SU-DHL-6 (cell line): ENCODE measurements at regions not wholly inside any gene's neighbourhood (a gene's known extent, or its start where the extent isn't known, plus 50 kb on each side); places are given as distances from the start of the nearest gene placed in this dataset.

Source experiments
- H2AFZ ChIP-seq: fragments of 200-600 bp; sonication (generic); 2 replicates; pipeline ENCODE4 v1.6.1; 2014; ENCODE audit warnings: low read depth, mild to moderate bottlenecking, moderate library complexity, mixed read lengths, antibody characterized with exemption, low read length; ENCODE audit not compliant: severe bottlenecking
- H3F3A ChIP-seq: fragments of 200-600 bp; shearing (Covaris generic); 2 replicates; pipeline ENCODE4 v1.6.0; 2016; ENCODE audit warnings: antibody characterized with exemption, mild to moderate bottlenecking; ENCODE audit not compliant: insufficient read depth
- H3K27ac ChIP-seq: fragments of 200-600 bp; sonication (generic); 2 replicates; pipeline ENCODE4 v1.5.1; 2016; ENCODE audit warnings: low read depth, mild to moderate bottlenecking, low read length, moderate library complexity, mixed read lengths
- H3K27me3 ChIP-seq: fragments of 200-600 bp; sonication (generic), shearing (Covaris generic); 2 replicates; pipeline ENCODE4 v1.6.0; 2014; ENCODE audit warnings: mild to moderate bottlenecking, low read length
- H3K36me3 ChIP-seq: fragments of 200-600 bp; sonication (generic); 2 replicates; pipeline ENCODE4 v1.6.1; 2014; ENCODE audit warnings: mild to moderate bottlenecking, low read length, mixed read lengths
- H3K4me2 ChIP-seq: fragments of 300-600, 200-600 bp; shearing (Covaris generic), sonication (generic); 2 replicates; pipeline ENCODE4 v1.6.0; 2014; ENCODE audit warnings: low read length, low read depth, mild to moderate bottlenecking; ENCODE audit not compliant: poor library complexity, severe bottlenecking
- H3K4me3 ChIP-seq: fragments of 200-600 bp; sonication (generic); 2 replicates; pipeline ENCODE4 v1.5.1; 2014; ENCODE audit warnings: antibody characterized with exemption, low read length, mild to moderate bottlenecking, mixed read lengths; ENCODE audit not compliant: insufficient read depth, poor library complexity, severe bottlenecking
- H3K79me2 ChIP-seq: fragments of 200-600 bp; sonication (generic); 2 replicates; pipeline ENCODE4 v1.6.1; 2014; ENCODE audit warnings: mild to moderate bottlenecking, low read length, moderate library complexity; ENCODE audit not compliant: insufficient read depth
- H3K9ac ChIP-seq: fragments of 200-600 bp; sonication (generic); 2 replicates; pipeline ENCODE4 v1.7.0; 2014; ENCODE audit warnings: mild to moderate bottlenecking, low read length
- H3K9me2 ChIP-seq: fragments of 200-600 bp; sonication (generic); replicated peaks from 2 replicates; pipeline ENCODE4 v1.6.1; 2014; ENCODE audit warnings: low read length; ENCODE audit not compliant: insufficient read depth
- H3K9me3 ChIP-seq: fragments of 200-600 bp; sonication (generic); 2 replicates; pipeline ENCODE4 v1.6.1; 2014; ENCODE audit warnings: low read length, mixed read lengths; ENCODE audit not compliant: insufficient read depth
- H4K20me1 ChIP-seq: fragments of 200-600 bp; sonication (generic); 2 replicates; pipeline ENCODE4 v1.6.1; 2014; ENCODE audit warnings: low read depth, mild to moderate bottlenecking, antibody characterized with exemption, low read length, moderate library complexity, mixed read lengths
- EZH2phosphoT487 ChIP-seq: fragments of 200-600 bp; sonication (generic), shearing (Covaris generic); conservative IDR thresholded peaks from 2 replicates; pipeline ENCODE4 v1.6.1; 2018; ENCODE audit warnings: mild to moderate bottlenecking, antibody characterized with exemption, low read length, moderate library complexity, mixed read lengths
- TF ChIP-seq, protein P1 (sequence below): fragments of 200-600 bp; sonication (generic); IDR thresholded peaks from one replicate; pipeline ENCODE4 v1.5.1; 2017; ENCODE audit warnings: antibody characterized with exemption, mild to moderate bottlenecking, low read length, moderate library complexity; ENCODE audit not compliant: insufficient read depth, poor library complexity, severe bottlenecking

DNA sequence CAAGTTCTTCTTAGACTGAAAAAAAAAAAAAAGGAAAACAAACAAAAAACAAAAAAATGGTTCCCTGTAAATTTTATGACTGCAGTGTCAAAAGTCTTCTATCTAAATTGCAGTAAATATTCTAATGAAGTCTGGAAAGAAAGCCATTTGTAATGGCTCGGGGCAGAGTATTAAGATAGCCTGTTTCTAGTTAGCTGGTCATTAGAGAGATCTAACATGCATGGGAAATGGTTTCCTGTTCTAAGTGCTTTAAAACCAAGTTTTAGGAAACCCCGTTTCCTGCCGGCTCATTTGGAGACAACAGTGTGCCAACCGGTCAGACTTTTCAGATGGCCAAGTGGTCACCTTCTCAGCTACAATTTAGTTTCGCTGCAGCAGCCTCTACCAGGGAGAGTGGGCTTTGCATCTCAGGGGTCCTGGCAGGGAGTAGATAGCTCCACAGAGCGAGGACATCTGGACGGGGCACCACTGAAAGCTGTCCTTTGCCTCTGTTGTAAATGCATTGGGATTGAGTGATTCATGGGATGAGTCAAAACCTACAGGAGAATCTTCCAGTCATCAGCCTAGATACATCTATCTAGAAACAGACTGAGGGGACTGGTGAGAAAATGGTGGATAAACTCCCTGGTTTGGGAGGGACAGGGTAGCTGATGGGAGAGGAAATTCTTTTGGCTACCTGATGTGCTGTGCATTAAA is 473.2 kb upstream of the SALL1 start:
- Histone ChIP-seq H4K20me1 (no peaks in the 10 kb centered on the region), H3F3A (no peaks in the 10 kb centered on the region), H3K9me2 (no peaks in the 10 kb centered on the region), H3K36me3 (no peaks in the 10 kb centered on the region), H3K79me2 (no peaks in the 10 kb centered on the region), H3K27ac (no peak overlapping the region), H3K9ac (no peak overlapping the region), H3K4me3 (no peak overlapping the region), H3K27me3 (no peaks in the 10 kb centered on the region), H2AFZ (no peak overlapping the region), H3K9me3 (no peaks in the 10 kb centered on the region), H3K4me2 (no peak overlapping the region)
- TF ChIP-seq, protein P1, sequence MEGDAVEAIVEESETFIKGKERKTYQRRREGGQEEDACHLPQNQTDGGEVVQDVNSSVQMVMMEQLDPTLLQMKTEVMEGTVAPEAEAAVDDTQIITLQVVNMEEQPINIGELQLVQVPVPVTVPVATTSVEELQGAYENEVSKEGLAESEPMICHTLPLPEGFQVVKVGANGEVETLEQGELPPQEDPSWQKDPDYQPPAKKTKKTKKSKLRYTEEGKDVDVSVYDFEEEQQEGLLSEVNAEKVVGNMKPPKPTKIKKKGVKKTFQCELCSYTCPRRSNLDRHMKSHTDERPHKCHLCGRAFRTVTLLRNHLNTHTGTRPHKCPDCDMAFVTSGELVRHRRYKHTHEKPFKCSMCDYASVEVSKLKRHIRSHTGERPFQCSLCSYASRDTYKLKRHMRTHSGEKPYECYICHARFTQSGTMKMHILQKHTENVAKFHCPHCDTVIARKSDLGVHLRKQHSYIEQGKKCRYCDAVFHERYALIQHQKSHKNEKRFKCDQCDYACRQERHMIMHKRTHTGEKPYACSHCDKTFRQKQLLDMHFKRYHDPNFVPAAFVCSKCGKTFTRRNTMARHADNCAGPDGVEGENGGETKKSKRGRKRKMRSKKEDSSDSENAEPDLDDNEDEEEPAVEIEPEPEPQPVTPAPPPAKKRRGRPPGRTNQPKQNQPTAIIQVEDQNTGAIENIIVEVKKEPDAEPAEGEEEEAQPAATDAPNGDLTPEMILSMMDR: no peak
- TF ChIP-seq EZH2phosphoT487: no peak

GRCh38 chr16:51621610-51622009 is 470.5 kb upstream of the SALL1 start:
- Histone ChIP-seq H3K9me3 (no peaks in the 10 kb centered on the region), H3F3A (no peaks in the 10 kb centered on the region), H3K27ac (no peak overlapping the region), H3K27me3 (no peaks in the 10 kb centered on the region), H3K9me2 (no peaks in the 10 kb centered on the region), H3K4me3 (no peak overlapping the region), H3K79me2 (no peaks in the 10 kb centered on the region), H3K4me2 (no peak overlapping the region), H3K36me3 (no peaks in the 10 kb centered on the region), H3K9ac (no peak overlapping the region), H2AFZ (no peak overlapping the region), H4K20me1 (no peaks in the 10 kb centered on the region)
- TF ChIP-seq, protein P1: no peak
- no peak for TF ChIP-seq EZH2phosphoT487

GRCh38 chr16:51615141-51615540 is 464.1 kb upstream of the SALL1 start:
- Histone ChIP-seq H3K9me2 (no peaks in the 10 kb centered on the region), H3K79me2 (no peaks in the 10 kb centered on the region), H3K27me3 (no peaks in the 10 kb centered on the region), H3K4me2 (no peak overlapping the region), H3K9me3 (no peaks in the 10 kb centered on the region), H3K27ac (no peak overlapping the region), H2AFZ (no peak overlapping the region), H3F3A (no peaks in the 10 kb centered on the region), H3K9ac (no peak overlapping the region), H4K20me1 (no peaks in the 10 kb centered on the region), H3K36me3 (no peaks in the 10 kb centered on the region), H3K4me3 (no peak overlapping the region)
- no peak for TF ChIP-seq EZH2phosphoT487
- TF ChIP-seq, protein P1: no peak
